ENCODE measurements at regions not wholly inside any gene's neighbourhood (a gene's known extent, or its start where the extent isn't known, plus 50 kb on each side); places are given as distances from the start of the nearest gene placed in this dataset.

- no peak for TF ChIP-seq CTCF (IDR thresholded peaks at IDR 0.05; ENCODE audit: extremely low read depth in 1 of 2, insufficient read depth in 1 of 2, low read depth in 1 of 2, low read length in 2 of 2)
- TF ChIP-seq POLR2A (IDR thresholded peaks at IDR 0.05; ENCODE audit: low read depth, low read length) = no peak
- TF ChIP-seq MAX (IDR thresholded peaks at IDR 0.05; ENCODE audit: insufficient read depth, insufficient read length) = no peak
- TF ChIP-seq EZH2 (IDR thresholded peaks at IDR 0.05; ENCODE audit: borderline replicate concordance, low read depth, low read length, severe bottlenecking) = no peak
- TF ChIP-seq FOS (IDR thresholded peaks at IDR 0.05; ENCODE audit: borderline replicate concordance, insufficient read depth, low read length) = no peak
- TF ChIP-seq JUN (IDR thresholded peaks at IDR 0.05; ENCODE audit: borderline replicate concordance, insufficient read depth, insufficient read length, low read depth) = no peak
- no peak for TF ChIP-seq POLR2AphosphoS5 (IDR thresholded peaks at IDR 0.05; ENCODE audit: insufficient read depth, low read depth, low read length)
- TF ChIP-seq MYC (IDR thresholded peaks at IDR 0.05; ENCODE audit: low read depth, low read length) = no peak
- TF ChIP-seq GATA2 (IDR thresholded peaks at IDR 0.05; ENCODE audit: insufficient read depth, insufficient read length, low read depth, low read length) = no peak
These were observed 367.7 kb downstream of the SFMBT2 start for GRCh38 chr10:7043055-7043653.
